Activated naive CD4-positive, alpha-beta T cell treated with anti-CD3 and anti-CD28 coated beads, Interleukin-2, amount 10 ng/mL, durations not matched to agents 7 days and 5 days (primary cell): ENCODE measurements at regions not wholly inside any gene's neighbourhood (a gene's known extent, or its start where the extent isn't known, plus 50 kb on each side); places are given as distances from the start of the nearest gene placed in this dataset.

Experiments
- CTCF ChIA-PET: fragments of 350-600 bp; sonication (Branson Sonifier 250); formaldehyde crosslinking; loops from one replicate; lab custom pipeline; 2021; ENCODE audit warnings: antibody characterized with exemption; lab: Charles Lee
- DNase-seq: peaks from one replicate; pipeline ENCODE4 v3.0.0-alpha.2; 2020
- H3K27ac Mint-ChIP-seq: one replicate; pipeline ENCODE4 v1.8.0; 2021; ENCODE audit warnings: mild to moderate bottlenecking, moderate library complexity, mixed read lengths
- H3K27me3 Mint-ChIP-seq: one replicate; pipeline ENCODE4 v1.8.0; 2021; ENCODE audit warnings: mild to moderate bottlenecking, mixed read lengths
- H3K36me3 Mint-ChIP-seq: one replicate; pipeline ENCODE4 v1.8.0; 2021; ENCODE audit warnings: mixed read lengths
- H3K4me1 Mint-ChIP-seq: one replicate; pipeline ENCODE4 v1.8.0; 2021; ENCODE audit warnings: mixed read lengths
- H3K4me3 Mint-ChIP-seq: one replicate; pipeline ENCODE4 v1.8.0; 2021; ENCODE audit warnings: mild to moderate bottlenecking, moderate library complexity, mixed read lengths
- H3K9me3 Mint-ChIP-seq: one replicate; pipeline ENCODE4 v1.8.0; 2021; ENCODE audit warnings: mixed read lengths

DNA sequence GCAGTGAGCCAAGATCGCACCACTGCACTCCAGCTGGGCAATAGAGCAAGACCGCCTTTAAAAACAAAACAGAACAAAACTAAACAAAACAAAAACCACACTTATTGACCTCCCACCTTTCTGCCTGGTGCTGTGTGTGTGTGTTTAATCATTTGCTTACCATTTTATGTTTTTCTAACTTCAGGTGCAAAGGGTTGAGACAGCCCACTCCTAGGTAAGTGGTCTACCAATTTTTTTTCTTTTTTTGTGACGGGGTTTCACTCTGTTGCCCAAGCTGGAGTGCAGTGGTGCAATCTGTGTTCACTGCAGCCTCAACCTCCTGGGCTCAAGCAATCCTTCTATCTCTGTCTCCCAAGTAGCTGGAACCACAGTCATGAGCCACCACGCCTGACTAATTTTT lies 65.8 kb downstream of the SALL1 start:
- Mint-ChIP-seq H3K36me3 (no peaks in the 10 kb centered on the region), H3K27ac (no peak overlapping the region), H3K4me3 (no peak overlapping the region), H3K9me3 (peaks cover 4% of the 10 kb centered on the region), H3K4me1 (no peaks in the 10 kb centered on the region), H3K27me3 (no peaks in the 10 kb centered on the region)
- CTCF ChIA-PET, result no interaction called here
- DNase-seq, result no peak

DNA sequence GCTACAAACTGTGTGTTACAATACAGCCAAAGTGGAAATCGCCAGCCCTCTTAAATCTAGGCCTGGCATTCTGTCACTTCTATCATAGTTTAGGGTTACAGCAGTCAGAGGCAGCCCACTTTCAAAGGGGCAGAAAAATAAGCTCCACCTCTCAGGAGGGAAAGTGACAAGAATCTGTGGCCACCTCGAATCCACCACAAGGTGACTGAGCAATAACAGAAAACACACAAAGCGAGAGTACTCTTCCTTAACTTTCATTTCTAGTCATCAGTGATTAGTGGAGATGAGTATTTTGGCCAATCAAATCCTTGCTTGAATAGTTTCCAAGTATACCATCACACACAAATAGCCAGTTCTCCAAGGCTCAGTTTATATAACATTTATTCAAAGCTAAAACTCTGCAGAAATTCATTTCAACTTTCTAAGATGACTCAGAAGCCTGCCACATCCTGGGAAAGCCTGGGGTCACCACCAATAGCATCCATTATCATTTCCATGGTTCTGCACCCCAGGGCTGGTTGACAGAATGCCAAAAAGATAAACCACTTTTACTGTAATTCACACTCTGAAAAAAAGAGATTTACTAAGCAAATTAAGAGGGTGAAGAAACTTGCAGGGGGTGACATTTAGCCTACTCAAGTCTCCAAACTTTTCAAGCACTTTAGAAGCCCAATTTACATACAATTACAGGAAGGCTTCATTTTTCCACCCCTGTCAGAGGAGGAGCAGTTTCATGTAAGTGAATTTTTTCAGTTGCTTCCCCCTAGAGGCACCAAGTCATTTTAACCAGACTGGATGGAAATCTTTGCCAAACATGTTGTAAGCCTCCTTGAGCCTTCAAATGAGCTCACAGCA lies 66.8 kb downstream of the SALL1 start:
- Mint-ChIP-seq H3K4me1 (no peaks in the 10 kb centered on the region), H3K27ac (no peak overlapping the region), H3K9me3 (peaks cover 2% of the 10 kb centered on the region), H3K36me3 (no peaks in the 10 kb centered on the region), H3K27me3 (no peaks in the 10 kb centered on the region), H3K4me3 (no peak overlapping the region)
- CTCF ChIA-PET, result no interaction called here
- DNase-seq, result no peak

DNA sequence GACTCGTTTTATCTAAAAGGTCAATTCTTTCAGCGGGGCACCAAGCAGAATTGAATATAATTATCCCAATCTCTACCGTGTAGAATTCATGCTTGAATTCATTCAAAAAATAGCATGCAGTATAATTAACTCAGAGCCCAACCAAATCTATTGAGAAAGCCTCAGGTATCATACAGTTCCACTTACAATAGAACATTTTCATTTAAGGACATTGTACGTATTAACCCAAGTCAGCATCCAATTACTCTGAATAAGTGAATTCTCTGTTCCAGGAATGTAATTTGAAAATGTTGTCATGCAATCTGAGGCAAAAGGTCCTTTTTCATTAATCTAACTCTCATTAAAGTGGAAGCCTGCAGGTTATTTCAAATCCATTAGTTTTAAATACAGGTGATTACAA lies 78.5 kb downstream of the SALL1 start:
- no peak for DNase-seq
- CTCF ChIA-PET, result no interaction called here
- Mint-ChIP-seq H3K9me3 (peaks cover 2% of the 10 kb centered on the region), H3K4me3 (no peak overlapping the region), H3K27ac (no peak overlapping the region), H3K27me3 (peaks cover 3% of the 10 kb centered on the region), H3K4me1 (no peaks in the 10 kb centered on the region), H3K36me3 (no peaks in the 10 kb centered on the region)

- peaks cover 3% of the 10 kb centered on the region for H3K27me3 Mint-ChIP-seq
- no peak overlapping the region for H3K27ac Mint-ChIP-seq
- no peaks in the 10 kb centered on the region for H3K4me1 Mint-ChIP-seq
- no peak overlapping the region for H3K4me3 Mint-ChIP-seq
- DNase-seq, result no peak
- CTCF ChIA-PET, result no interaction called here
- no peaks in the 10 kb centered on the region for H3K36me3 Mint-ChIP-seq
- H3K9me3 Mint-ChIP-seq, result peaks cover 2% of the 10 kb centered on the region
These were observed 79.7 kb downstream of the SALL1 start for GRCh38 chr16:51071326-51071725.

GRCh38 chr16:51067352-51067751 lies 83.7 kb downstream of the SALL1 start:
- Mint-ChIP-seq H3K36me3 (no peaks in the 10 kb centered on the region), H3K4me1 (no peaks in the 10 kb centered on the region), H3K4me3 (no peak overlapping the region), H3K27me3 (no peaks in the 10 kb centered on the region), H3K9me3 (peaks cover 2% of the 10 kb centered on the region), H3K27ac (no peak overlapping the region)
- DNase-seq, result no peak
- CTCF ChIA-PET, result no interaction called here

DNA sequence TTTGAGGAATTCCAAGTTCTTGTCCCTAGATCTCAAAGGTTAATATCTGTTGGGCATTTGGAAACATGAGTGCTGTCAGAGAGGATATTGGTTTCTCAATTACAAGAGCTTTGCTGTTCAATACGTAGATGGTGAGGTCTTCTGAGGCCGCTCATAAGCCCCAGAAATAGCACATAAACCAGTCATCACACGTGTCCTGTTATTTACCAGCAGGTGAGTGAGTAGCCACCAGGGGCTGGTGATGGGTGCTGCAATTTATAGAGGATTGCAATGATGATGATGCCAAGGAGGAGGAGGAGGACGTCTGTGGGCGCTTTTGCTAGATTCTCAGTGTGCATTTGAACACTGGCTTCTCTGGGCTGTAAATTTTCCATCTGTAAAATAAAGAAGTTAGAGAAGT lies 89.0 kb downstream of the SALL1 start:
- H3K27ac Mint-ChIP-seq, result no peak overlapping the region
- H3K4me1 Mint-ChIP-seq, result no peaks in the 10 kb centered on the region
- DNase-seq, result no peak
- H3K9me3 Mint-ChIP-seq, result no peaks in the 10 kb centered on the region
- CTCF ChIA-PET, result no interaction called here
- H3K4me3 Mint-ChIP-seq, result no peak overlapping the region
- H3K27me3 Mint-ChIP-seq, result peaks cover 3% of the 10 kb centered on the region
- no peaks in the 10 kb centered on the region for H3K36me3 Mint-ChIP-seq

DNA sequence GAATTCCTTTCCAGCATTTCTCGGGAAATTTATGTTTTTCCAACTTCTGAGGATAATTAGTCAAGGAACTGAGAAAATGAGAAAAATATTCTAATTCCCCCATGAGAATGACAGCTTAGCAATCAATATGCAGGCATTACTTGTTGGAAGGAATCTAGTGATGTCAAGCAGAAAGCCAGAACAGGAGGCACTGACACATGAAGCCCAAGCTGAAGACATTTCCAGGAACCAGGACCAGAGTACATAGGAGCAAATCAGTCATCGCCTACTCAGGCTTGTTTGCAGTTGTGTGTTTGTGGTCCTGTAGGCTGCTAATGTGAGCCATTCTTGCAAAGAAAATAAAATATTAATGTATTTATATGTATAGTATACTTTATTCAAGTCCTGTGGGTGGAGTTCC lies 89.7 kb downstream of the SALL1 start:
- DNase-seq, result no peak
- H3K36me3 Mint-ChIP-seq, result no peaks in the 10 kb centered on the region
- CTCF ChIA-PET, result no interaction called here
- peaks cover 10% of the 10 kb centered on the region for H3K27me3 Mint-ChIP-seq
- H3K4me3 Mint-ChIP-seq, result no peak overlapping the region
- no peaks in the 10 kb centered on the region for H3K4me1 Mint-ChIP-seq
- H3K27ac Mint-ChIP-seq, result no peak overlapping the region
- no peaks in the 10 kb centered on the region for H3K9me3 Mint-ChIP-seq

- Mint-ChIP-seq H3K9me3 (peaks cover 2% of the 10 kb centered on the region), H3K4me1 (no peaks in the 10 kb centered on the region), H3K36me3 (no peaks in the 10 kb centered on the region), H3K27me3 (peaks cover 12% of the 10 kb centered on the region), H3K4me3 (no peak overlapping the region), H3K27ac (no peak overlapping the region)
- no peak for DNase-seq
- CTCF ChIA-PET, result no interaction called here
These were observed 93.1 kb downstream of the SALL1 start for GRCh38 chr16:51057969-51058337.

DNA sequence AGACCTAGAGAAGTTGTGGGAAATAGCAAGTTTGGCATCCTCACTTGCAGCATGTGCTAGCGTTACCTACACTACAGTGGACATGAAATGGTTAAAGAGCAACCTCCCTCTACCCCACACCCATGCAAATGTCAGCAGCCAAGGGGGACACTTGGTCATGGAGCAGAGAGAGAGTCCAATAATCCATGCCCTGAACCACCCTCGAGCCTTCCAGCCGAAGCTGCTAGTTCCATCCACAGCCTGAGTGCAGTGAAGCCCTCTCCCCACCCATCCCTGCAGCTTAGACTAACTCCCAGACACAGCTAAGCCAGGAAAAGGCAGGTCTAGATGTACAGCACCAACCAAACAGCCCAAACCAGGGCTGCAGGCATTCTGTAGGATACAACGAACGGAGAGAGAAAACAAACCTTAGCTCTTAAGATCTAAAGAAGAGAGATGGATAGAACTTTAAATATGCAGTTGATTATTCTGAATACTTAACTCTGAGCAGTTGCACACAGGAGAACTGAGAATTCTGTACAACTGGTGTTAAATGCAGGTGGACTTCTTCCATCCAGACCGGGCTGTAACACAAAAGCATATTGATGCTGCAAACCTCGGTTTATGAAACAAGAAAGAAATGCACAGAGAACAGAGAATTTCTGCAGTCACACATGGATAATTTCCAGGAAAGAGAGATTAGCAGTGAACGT lies 93.8 kb downstream of the SALL1 start:
- CTCF ChIA-PET, result no interaction called here
- Mint-ChIP-seq H3K4me1 (peaks cover 2% of the 10 kb centered on the region), H3K36me3 (no peaks in the 10 kb centered on the region), H3K4me3 (no peak overlapping the region), H3K27me3 (peaks cover 12% of the 10 kb centered on the region), H3K9me3 (peaks cover 2% of the 10 kb centered on the region), H3K27ac (no peak overlapping the region)
- no peak for DNase-seq

DNA sequence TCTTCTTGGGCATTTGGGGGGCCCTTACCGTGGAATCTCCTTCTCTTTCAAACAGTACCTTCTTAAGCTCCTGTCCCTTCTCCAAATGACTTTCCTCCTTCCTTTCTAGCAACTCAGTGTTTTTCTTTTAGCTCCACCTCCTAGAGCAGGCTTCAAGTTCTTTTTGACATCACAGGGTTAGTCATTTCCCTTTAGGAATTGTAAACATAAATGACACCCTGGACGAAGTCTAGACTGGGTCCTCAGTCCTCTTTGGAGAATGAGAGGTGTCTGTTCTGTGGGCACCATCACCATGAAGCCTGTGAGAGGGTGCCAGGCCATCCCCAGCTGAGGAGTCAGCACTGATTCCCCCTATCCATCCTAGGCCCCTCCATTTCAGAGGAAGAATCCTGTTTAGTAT lies 94.7 kb downstream of the SALL1 start:
- H3K27ac Mint-ChIP-seq, result no peak overlapping the region
- CTCF ChIA-PET, result no interaction called here
- H3K36me3 Mint-ChIP-seq, result no peaks in the 10 kb centered on the region

GRCh38 chr16:51055434-51055833 lies 95.6 kb downstream of the SALL1 start:
- no peaks in the 10 kb centered on the region for H3K36me3 Mint-ChIP-seq
- no peak overlapping the region for H3K4me3 Mint-ChIP-seq
- peaks cover 13% of the 10 kb centered on the region for H3K4me1 Mint-ChIP-seq
- peaks cover 2% of the 10 kb centered on the region for H3K9me3 Mint-ChIP-seq
- DNase-seq, result no peak
- H3K27ac Mint-ChIP-seq, result no peak overlapping the region
- CTCF ChIA-PET, result no interaction called here
- peaks cover 12% of the 10 kb centered on the region for H3K27me3 Mint-ChIP-seq

More for the DNA sequence above, 94.7 kb downstream of the SALL1 start:
- DNase-seq, result no peak
- Mint-ChIP-seq H3K9me3 (peaks cover 2% of the 10 kb centered on the region), H3K4me3 (no peak overlapping the region), H3K27me3 (peaks cover 12% of the 10 kb centered on the region), H3K4me1 (peaks cover 11% of the 10 kb centered on the region)

GRCh38 chr16:51053775-51054174 lies 97.3 kb downstream of the SALL1 start:
- H3K27me3 Mint-ChIP-seq, result peaks cover 14% of the 10 kb centered on the region
- peaks cover 13% of the 10 kb centered on the region for H3K4me1 Mint-ChIP-seq
- no peak for DNase-seq
- H3K36me3 Mint-ChIP-seq, result no peaks in the 10 kb centered on the region
- no peak overlapping the region for H3K4me3 Mint-ChIP-seq
- CTCF ChIA-PET, result no interaction called here
- H3K27ac Mint-ChIP-seq, result no peak overlapping the region
- peaks cover 2% of the 10 kb centered on the region for H3K9me3 Mint-ChIP-seq

DNA sequence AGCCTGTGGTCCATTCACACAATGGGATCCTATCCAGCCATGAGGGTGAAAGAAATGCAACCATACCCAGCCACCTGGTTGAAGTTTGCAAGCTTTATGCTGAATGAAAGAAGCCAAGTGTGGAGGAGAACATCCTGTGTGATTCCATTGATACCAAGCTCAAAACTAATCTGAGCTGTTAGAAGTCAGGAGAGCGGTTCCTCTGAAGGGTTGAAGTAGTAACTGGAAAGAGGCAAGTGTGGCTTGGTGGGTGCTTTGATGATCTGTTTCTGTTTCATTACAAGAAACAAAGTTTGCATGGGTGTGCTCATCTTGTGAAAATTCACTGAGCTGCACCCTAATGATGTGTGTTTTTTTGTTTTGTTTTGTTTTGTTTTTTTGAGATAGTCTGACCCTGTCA lies 99.4 kb downstream of the SALL1 start:
- peak; percentile 27 for DNase-seq
- no peaks in the 10 kb centered on the region for H3K36me3 Mint-ChIP-seq
- peaks cover 13% of the 10 kb centered on the region for H3K4me1 Mint-ChIP-seq
- H3K4me3 Mint-ChIP-seq, result no peak overlapping the region
- CTCF ChIA-PET, result no interaction called here
- H3K27me3 Mint-ChIP-seq, result peaks cover 15% of the 10 kb centered on the region
- peaks cover 2% of the 10 kb centered on the region for H3K9me3 Mint-ChIP-seq
- peak overlapping the region; percentile 72 for H3K27ac Mint-ChIP-seq

DNA sequence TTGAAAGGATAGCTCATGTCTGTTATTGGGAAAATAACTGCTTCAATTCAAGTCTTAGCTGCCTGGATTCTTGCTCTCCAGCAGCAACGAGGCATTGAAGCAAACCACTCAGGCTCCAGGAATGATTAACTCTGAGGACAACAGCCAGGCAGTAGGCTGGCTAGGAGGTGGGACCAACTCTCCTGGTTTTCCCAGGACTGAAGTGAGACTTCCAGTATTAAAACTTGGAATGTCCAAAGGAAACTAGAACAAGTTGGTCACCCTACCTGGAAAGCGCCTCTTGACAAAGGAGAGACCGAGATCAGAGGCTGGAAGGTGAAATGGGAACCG lies 100.7 kb downstream of the SALL1 start:
- DNase-seq, result no peak
- Mint-ChIP-seq H3K4me1 (peaks cover 13% of the 10 kb centered on the region), H3K9me3 (peaks cover 2% of the 10 kb centered on the region), H3K27ac (no peak overlapping the region), H3K36me3 (no peaks in the 10 kb centered on the region), H3K4me3 (no peak overlapping the region), H3K27me3 (peaks cover 9% of the 10 kb centered on the region)
- CTCF ChIA-PET, result no interaction called here
